ENCODE measurements at regions not wholly inside any gene's neighbourhood (a gene's known extent, or its start where the extent isn't known, plus 50 kb on each side); places are given as distances from the start of the nearest gene placed in this dataset.
"Not testable (repeated sequence)": the region's sequence is repeated elsewhere in the genome, so short reads cannot be mapped to it uniquely, and the experiment has no call there.

DNA sequence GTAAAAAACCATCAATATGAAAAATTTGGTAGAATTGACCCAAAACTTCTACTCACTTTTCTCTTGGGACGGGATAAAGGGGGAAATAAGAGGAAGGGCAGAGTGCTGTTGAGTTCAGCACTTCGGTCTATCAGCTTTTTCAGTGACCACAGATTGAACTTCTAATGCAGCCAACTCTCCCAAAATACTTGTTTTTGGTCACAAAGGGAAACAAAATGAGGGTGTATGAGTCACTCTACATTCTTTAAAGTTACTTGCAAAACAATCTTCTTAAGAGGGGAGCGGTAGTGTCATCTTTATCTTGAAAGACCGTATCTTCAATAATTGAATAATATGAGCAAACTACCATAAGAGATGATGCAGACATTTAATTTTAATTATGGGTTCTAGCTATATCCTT is 661.3 kb downstream of the CD109 start:
- Histone ChIP-seq H3K27ac (ENCODE audit: low read depth, low read length) (no peak overlapping the region), H3K27me3 (ENCODE audit: control insufficient read depth, insufficient read depth, low read length) (no peaks in the 10 kb centered on the region), H3K36me3 (ENCODE audit: control insufficient read depth, insufficient read depth, low read length) (no peaks in the 10 kb centered on the region), H3K4me3 (ENCODE audit: low read length) (no peak overlapping the region), H3K4me1 (ENCODE audit: control insufficient read depth, insufficient read depth, low read length) (no peaks in the 10 kb centered on the region), H3K9ac (ENCODE audit: low read length) (no peak overlapping the region)

DNA sequence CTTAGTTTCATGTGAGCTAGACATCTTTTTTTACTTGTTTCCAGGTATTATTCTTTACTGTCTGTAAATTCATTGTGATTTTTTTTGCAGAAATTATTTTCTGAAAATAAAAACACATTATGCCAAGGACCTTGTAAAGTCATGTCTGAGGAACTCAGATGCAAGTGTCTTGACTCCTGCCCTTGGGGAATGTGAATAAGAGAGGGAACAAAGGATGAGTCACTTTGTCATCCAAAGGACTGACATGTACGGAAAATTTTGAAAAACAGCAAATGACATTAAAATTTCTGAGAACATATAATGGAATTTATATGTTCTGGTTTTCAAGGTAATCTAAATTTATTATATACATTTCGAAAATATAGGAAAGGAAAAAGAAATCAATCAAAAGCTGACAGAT is 660.4 kb downstream of the CD109 start:
- Histone ChIP-seq H3K4me3 (ENCODE audit: low read length) (no peak overlapping the region), H3K36me3 (ENCODE audit: control insufficient read depth, insufficient read depth, low read length) (no peaks in the 10 kb centered on the region), H3K27me3 (ENCODE audit: control insufficient read depth, insufficient read depth, low read length) (no peaks in the 10 kb centered on the region), H3K27ac (ENCODE audit: low read depth, low read length) (no peak overlapping the region), H3K9ac (ENCODE audit: low read length) (no peak overlapping the region), H3K4me1 (ENCODE audit: control insufficient read depth, insufficient read depth, low read length) (no peaks in the 10 kb centered on the region)

DNA sequence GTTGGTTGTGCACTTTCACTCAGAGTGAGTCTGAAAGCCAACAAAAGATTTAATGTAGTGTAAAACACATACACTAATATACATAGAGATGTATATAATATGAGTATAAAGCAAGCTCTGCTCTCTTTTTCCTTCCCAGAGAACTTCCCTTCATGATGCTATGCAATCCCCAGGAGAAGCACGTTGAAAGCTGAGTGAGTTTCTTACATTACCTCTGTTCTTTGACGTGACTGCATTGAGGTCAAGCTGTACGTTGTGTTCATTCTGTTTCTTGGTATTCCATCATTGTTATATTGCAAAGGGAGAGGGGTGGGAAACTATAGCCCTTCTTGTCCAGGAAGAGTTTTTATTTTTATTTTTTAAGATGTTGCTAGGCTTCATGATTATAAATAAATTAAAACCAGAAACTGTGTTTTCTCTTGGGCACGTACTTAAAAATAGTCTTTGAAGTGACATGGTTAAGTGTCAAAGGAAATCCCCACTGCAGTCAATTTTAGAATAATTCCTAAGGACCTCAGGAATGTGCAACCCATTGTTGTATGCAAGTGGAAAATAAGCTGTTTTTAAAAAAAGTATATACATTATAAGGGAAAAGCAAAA is 651.0 kb downstream of the CD109 start:
- no peak overlapping the region for H3K9ac ChIP-seq (ENCODE audit: low read length)
- no peak overlapping the region for H3K27ac ChIP-seq (ENCODE audit: low read depth, low read length)

DNA sequence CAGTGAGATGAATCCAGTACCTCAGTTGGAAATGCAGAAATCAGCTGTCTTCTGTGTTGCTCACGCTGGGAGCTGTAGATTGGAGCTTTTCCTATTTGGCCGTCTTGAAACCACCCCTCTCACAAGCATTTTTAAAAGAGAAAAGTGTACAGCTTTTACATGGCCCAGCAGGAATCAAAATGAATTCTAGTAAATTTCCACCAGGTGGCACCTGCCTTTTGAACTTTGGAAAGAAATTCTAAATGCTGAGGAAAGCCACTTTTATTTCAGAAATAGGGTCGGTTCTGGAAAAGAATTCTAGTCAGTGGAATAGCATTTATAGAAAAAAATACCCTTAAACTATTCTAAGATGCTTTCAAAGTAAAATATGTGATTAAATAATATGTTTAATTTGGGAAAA is 647.8 kb downstream of the CD109 start:
- Histone ChIP-seq H3K36me3 (ENCODE audit: control insufficient read depth, insufficient read depth, low read length) (no peaks in the 10 kb centered on the region), H3K9ac (ENCODE audit: low read length) (no peak overlapping the region), H3K27me3 (ENCODE audit: control insufficient read depth, insufficient read depth, low read length) (no peaks in the 10 kb centered on the region), H3K4me3 (ENCODE audit: low read length) (no peak overlapping the region), H3K4me1 (ENCODE audit: control insufficient read depth, insufficient read depth, low read length) (no peaks in the 10 kb centered on the region), H3K27ac (ENCODE audit: low read depth, low read length) (no peak overlapping the region)

More for the DNA sequence above, 651.0 kb downstream of the CD109 start:
- Histone ChIP-seq H3K27me3 (ENCODE audit: control insufficient read depth, insufficient read depth, low read length) (no peaks in the 10 kb centered on the region), H3K4me3 (ENCODE audit: low read length) (no peak overlapping the region), H3K36me3 (ENCODE audit: control insufficient read depth, insufficient read depth, low read length) (no peaks in the 10 kb centered on the region), H3K4me1 (ENCODE audit: control insufficient read depth, insufficient read depth, low read length) (no peaks in the 10 kb centered on the region)

DNA sequence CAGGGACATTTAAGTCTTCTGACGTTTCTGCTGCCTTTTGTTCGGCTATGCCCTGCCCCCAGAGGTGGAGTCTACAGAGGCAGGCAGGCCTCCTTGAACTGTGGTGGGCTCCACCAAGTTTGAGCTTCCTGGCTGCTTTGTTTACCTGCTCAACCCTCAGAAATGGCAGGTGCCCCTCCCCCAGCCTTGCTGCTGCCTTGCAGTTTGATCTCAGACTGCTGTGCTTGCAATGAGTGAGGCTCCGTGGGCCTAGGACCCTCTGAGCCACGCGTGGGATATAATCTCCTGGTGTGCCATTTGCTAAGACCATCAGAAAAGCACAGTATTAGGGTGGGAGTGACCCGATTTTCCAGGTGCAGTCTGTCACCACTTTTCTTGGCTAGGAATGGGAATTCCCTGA is 647.3 kb downstream of the CD109 start:
- H3K36me3 ChIP-seq (ENCODE audit: control insufficient read depth, insufficient read depth, low read length); H3K9ac ChIP-seq (ENCODE audit: low read length); H3K4me3 ChIP-seq (ENCODE audit: low read length); H3K27ac ChIP-seq (ENCODE audit: low read depth, low read length); H3K27me3 ChIP-seq (ENCODE audit: control insufficient read depth, insufficient read depth, low read length); H3K4me1 ChIP-seq (ENCODE audit: control insufficient read depth, insufficient read depth, low read length): not testable (repeated sequence)

DNA sequence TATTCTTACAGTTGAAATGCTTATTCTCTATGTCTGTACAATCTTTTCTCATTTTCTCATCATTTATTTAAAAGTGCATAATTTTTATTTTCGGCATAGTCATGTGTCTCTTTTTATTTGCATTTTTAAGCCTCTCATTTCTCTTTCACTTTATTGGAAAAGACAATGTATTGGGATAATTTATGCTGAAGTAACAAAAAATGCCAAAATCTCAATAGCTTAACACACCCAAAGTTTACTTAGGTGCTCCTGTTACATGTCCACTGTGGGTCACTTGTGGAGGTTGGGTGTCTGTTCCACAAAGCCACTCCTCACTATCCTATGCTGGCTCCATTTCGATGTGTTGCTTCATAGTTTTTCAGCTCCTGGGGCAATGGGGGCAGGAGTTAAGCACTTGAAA is 638.7 kb downstream of the CD109 start:
- Histone ChIP-seq H3K9ac (ENCODE audit: low read length) (no peak overlapping the region), H3K36me3 (ENCODE audit: control insufficient read depth, insufficient read depth, low read length) (no peaks in the 10 kb centered on the region), H3K4me1 (ENCODE audit: control insufficient read depth, insufficient read depth, low read length) (no peaks in the 10 kb centered on the region), H3K27me3 (ENCODE audit: control insufficient read depth, insufficient read depth, low read length) (no peaks in the 10 kb centered on the region), H3K27ac (ENCODE audit: low read depth, low read length) (no peak overlapping the region), H3K4me3 (ENCODE audit: low read length) (no peak overlapping the region)

DNA sequence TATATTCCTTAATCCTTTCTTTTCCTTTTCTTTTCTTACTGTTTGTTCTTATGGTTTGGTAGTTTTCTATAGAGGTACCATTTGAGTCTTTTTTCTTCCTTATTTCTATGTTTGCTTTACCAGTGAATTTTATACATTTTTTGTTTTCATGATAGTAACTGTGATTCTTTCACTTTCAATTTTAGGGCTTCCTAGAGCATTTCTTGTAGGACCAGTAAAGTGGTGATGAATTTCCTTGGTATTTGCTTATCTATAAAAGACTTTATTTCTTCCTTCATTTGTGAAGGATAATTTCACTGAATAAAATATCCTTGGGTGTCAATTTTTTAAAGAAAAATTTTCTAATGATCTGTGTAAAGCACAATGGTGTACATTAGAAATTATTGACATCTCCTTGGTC is 637.4 kb downstream of the CD109 start:
- Histone ChIP-seq H3K27ac (ENCODE audit: low read depth, low read length) (no peak overlapping the region), H3K36me3 (ENCODE audit: control insufficient read depth, insufficient read depth, low read length) (no peaks in the 10 kb centered on the region), H3K4me3 (ENCODE audit: low read length) (no peak overlapping the region), H3K27me3 (ENCODE audit: control insufficient read depth, insufficient read depth, low read length) (no peaks in the 10 kb centered on the region), H3K4me1 (ENCODE audit: control insufficient read depth, insufficient read depth, low read length) (no peaks in the 10 kb centered on the region), H3K9ac (ENCODE audit: low read length) (no peak overlapping the region)

DNA sequence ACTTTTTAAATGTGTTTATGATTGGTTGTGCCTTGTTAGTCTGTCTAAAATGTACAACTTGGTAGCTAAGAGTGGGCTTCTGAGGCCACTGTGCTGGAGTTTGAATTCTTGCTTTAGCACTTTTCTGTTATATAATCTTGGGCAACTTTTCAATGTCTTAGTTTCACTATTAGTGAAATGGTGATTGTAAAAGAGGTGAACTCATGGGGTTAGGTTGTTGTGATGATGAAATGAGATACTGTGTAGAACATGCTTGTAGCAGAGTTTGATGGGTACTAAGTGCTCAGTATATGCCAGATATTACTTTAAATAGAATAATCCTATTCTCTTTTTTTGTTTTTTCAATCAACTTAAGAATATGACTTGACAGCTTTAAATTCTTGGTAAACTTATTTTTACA is 624.7 kb downstream of the CD109 start:
- H3K27ac ChIP-seq (ENCODE audit: low read depth, low read length): no peak overlapping the region
- no peaks in the 10 kb centered on the region for H3K36me3 ChIP-seq (ENCODE audit: control insufficient read depth, insufficient read depth, low read length)
- H3K9ac ChIP-seq (ENCODE audit: low read length): no peak overlapping the region

DNA sequence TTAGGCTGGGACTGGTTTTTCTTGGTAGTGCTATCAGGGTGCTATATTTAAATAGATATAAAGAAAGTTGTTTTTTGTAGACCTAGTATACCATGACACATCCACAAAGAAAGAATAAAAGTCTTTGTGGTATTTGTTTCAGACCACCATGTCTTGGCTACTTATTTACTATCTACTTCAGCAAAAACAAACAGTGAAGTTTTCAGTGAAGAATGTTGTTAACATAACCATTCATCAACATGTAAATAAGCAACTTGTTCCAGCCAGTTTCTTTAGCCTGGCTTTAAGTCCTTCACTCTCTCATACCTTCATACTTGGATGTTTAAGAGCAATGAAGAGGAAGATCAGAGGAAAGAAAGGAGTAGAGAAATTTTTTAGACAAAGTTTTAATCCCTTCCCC is 624.1 kb downstream of the CD109 start:
- Histone ChIP-seq H3K27ac (ENCODE audit: low read depth, low read length) (no peak overlapping the region), H3K27me3 (ENCODE audit: control insufficient read depth, insufficient read depth, low read length) (no peaks in the 10 kb centered on the region), H3K4me3 (ENCODE audit: low read length) (no peak overlapping the region), H3K4me1 (ENCODE audit: control insufficient read depth, insufficient read depth, low read length) (no peaks in the 10 kb centered on the region), H3K9ac (ENCODE audit: low read length) (no peak overlapping the region), H3K36me3 (ENCODE audit: control insufficient read depth, insufficient read depth, low read length) (no peaks in the 10 kb centered on the region)

More for the DNA sequence above, 624.7 kb downstream of the CD109 start:
- no peaks in the 10 kb centered on the region for H3K27me3 ChIP-seq (ENCODE audit: control insufficient read depth, insufficient read depth, low read length)
- H3K4me1 ChIP-seq (ENCODE audit: control insufficient read depth, insufficient read depth, low read length): no peaks in the 10 kb centered on the region
- H3K4me3 ChIP-seq (ENCODE audit: low read length): no peak overlapping the region

DNA sequence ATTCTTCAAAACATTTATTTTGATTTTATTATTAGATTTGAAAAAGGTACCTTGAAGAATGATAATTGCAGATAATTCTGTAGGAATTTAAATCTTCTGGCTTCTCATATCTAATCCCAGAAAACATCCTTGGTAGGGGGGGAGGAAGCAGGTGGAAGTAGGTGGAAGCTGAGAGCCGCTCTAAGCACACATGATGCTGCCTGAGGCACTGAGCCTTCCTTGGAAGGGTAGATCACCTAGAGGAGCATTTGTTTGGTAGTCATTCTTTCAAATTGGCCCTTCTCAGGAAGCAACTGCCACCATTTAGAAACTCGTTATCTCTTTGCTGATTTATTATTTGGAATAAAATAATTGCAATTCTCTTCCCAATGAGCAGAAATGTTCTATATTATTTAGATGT is 623.3 kb downstream of the CD109 start:
- Histone ChIP-seq H3K4me3 (ENCODE audit: low read length) (no peak overlapping the region), H3K9ac (ENCODE audit: low read length) (no peak overlapping the region), H3K36me3 (ENCODE audit: control insufficient read depth, insufficient read depth, low read length) (no peaks in the 10 kb centered on the region), H3K27ac (ENCODE audit: low read depth, low read length) (no peak overlapping the region), H3K27me3 (ENCODE audit: control insufficient read depth, insufficient read depth, low read length) (no peaks in the 10 kb centered on the region), H3K4me1 (ENCODE audit: control insufficient read depth, insufficient read depth, low read length) (no peaks in the 10 kb centered on the region)

DNA sequence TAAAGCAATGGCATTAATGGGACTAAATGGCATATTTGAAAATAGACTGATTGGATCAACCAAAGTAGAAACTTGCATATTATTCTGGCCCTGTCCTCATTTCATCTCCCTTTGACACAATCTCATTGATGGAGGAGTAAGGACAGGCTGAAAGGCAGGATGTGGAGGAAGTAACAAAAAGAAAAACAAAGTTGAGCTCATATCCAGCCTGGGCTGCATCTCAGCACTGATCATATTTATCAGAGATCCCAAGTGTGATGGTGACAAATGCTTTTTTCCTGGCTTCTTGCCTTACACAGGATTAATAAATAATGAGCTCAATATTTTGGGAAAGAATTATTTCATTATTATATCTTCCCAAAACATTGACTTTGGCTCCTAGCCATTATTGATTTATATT is 622.7 kb downstream of the CD109 start:
- Histone ChIP-seq H3K4me1 (ENCODE audit: control insufficient read depth, insufficient read depth, low read length) (no peaks in the 10 kb centered on the region), H3K27ac (ENCODE audit: low read depth, low read length) (no peak overlapping the region), H3K36me3 (ENCODE audit: control insufficient read depth, insufficient read depth, low read length) (no peaks in the 10 kb centered on the region), H3K4me3 (ENCODE audit: low read length) (no peak overlapping the region), H3K27me3 (ENCODE audit: control insufficient read depth, insufficient read depth, low read length) (no peaks in the 10 kb centered on the region), H3K9ac (ENCODE audit: low read length) (no peak overlapping the region)

DNA sequence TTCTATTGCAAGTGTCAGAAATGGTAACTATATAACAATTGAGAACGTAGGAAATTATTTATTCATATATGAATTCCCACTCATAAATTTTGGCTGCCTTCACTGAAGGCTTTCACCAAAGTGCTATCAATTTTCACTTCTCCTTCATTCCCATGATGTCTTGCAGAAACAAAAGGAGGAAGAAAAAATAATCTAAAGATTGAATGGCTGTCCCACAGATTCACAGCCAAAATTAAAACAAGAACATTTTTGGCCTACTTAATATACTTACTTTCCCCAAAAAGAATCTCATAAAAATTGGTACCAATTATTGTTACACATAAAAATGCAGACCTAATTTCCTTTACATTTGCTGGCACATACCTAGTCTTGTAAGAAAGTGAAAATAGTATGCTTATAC is 616.1 kb downstream of the CD109 start:
- Histone ChIP-seq H3K4me3 (ENCODE audit: low read length) (no peak overlapping the region), H3K27ac (ENCODE audit: low read depth, low read length) (no peak overlapping the region), H3K9ac (ENCODE audit: low read length) (no peak overlapping the region), H3K36me3 (ENCODE audit: control insufficient read depth, insufficient read depth, low read length) (no peaks in the 10 kb centered on the region), H3K4me1 (ENCODE audit: control insufficient read depth, insufficient read depth, low read length) (no peaks in the 10 kb centered on the region), H3K27me3 (ENCODE audit: control insufficient read depth, insufficient read depth, low read length) (no peaks in the 10 kb centered on the region)

DNA sequence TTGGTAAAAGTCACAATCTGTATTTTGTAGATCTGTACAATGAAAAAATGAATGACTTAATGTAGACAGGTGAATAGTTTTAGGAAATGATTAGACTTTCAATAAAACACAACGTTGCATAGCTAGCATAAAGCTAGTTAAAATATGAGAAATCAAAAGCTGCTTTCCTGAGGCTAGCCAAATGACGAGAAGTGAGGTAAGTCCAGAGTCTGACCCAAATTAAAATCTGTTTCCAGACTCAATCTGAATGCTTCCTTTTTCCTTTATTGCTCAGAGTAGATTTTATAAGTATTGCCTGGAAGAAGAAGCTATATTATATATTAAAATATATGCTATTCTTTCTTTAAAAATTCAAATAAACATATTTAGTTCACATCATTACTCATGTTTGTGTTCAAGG is 615.4 kb downstream of the CD109 start:
- Histone ChIP-seq H3K27me3 (ENCODE audit: control insufficient read depth, insufficient read depth, low read length) (no peaks in the 10 kb centered on the region), H3K9ac (ENCODE audit: low read length) (no peak overlapping the region), H3K4me1 (ENCODE audit: control insufficient read depth, insufficient read depth, low read length) (no peaks in the 10 kb centered on the region), H3K36me3 (ENCODE audit: control insufficient read depth, insufficient read depth, low read length) (no peaks in the 10 kb centered on the region), H3K4me3 (ENCODE audit: low read length) (no peak overlapping the region), H3K27ac (ENCODE audit: low read depth, low read length) (no peak overlapping the region)
